ENCODE measurements at regions not wholly inside any gene's neighbourhood (a gene's known extent, or its start where the extent isn't known, plus 50 kb on each side); places are given as distances from the start of the nearest gene placed in this dataset.

- H3K4me3 ChIP-seq (replicated peaks; ENCODE audit: low read depth, low read length) = no peak overlapping the region
Observed at GRCh38 chr5:102040326-102040725, 255.8 kb downstream of the SLCO4C1 start.

DNA sequence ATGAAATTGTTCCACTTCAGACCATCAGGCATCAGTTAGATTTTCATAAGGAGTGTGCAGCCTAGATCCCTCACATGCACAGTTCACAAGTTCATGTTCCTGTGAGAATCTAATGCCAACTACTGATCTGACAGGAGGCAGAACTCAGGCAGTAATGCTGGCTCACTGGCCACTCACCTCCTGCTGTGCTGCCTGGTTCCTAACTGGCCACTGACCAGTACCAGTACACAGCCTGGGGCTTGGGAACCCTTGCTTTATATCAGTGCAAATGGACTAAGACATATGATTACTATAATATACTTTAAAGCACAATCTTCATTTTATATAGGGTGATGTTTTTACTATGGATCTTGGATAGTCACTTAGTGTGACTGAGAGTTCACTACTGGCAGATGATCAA, 259.2 kb downstream of the SLCO4C1 start:
- Histone ChIP-seq H3K36me3 (ENCODE audit: control insufficient read depth, insufficient read depth, low read length) (no peaks in the 10 kb centered on the region), H3K27me3 (replicated peaks; ENCODE audit: control insufficient read depth, insufficient read depth, low read length) (no peaks in the 10 kb centered on the region), H3K4me3 (replicated peaks; ENCODE audit: low read depth, low read length) (no peak overlapping the region)
- TF ChIP-seq, protein P1, sequence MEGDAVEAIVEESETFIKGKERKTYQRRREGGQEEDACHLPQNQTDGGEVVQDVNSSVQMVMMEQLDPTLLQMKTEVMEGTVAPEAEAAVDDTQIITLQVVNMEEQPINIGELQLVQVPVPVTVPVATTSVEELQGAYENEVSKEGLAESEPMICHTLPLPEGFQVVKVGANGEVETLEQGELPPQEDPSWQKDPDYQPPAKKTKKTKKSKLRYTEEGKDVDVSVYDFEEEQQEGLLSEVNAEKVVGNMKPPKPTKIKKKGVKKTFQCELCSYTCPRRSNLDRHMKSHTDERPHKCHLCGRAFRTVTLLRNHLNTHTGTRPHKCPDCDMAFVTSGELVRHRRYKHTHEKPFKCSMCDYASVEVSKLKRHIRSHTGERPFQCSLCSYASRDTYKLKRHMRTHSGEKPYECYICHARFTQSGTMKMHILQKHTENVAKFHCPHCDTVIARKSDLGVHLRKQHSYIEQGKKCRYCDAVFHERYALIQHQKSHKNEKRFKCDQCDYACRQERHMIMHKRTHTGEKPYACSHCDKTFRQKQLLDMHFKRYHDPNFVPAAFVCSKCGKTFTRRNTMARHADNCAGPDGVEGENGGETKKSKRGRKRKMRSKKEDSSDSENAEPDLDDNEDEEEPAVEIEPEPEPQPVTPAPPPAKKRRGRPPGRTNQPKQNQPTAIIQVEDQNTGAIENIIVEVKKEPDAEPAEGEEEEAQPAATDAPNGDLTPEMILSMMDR (IDR thresholded peaks at IDR 0.05; ENCODE audit: insufficient read depth, low read length, poor library complexity, severe bottlenecking) = no peak
- no peak for DNase-seq (ENCODE audit: extremely low read depth, insufficient read length)

More at GRCh38 chr5:102040326-102040725, 255.8 kb downstream of the SLCO4C1 start:
- no peak for DNase-seq (ENCODE audit: extremely low read depth, insufficient read length)
- Histone ChIP-seq H3K27me3 (replicated peaks; ENCODE audit: control insufficient read depth, insufficient read depth, low read length) (no peaks in the 10 kb centered on the region), H3K36me3 (ENCODE audit: control insufficient read depth, insufficient read depth, low read length) (no peaks in the 10 kb centered on the region)
- TF ChIP-seq, protein P1 (IDR thresholded peaks at IDR 0.05; ENCODE audit: insufficient read depth, low read length, poor library complexity, severe bottlenecking) = no peak

GRCh38 chr5:102031711-102032110, 264.4 kb downstream of the SLCO4C1 start:
- no peaks in the 10 kb centered on the region for H3K27me3 ChIP-seq (replicated peaks; ENCODE audit: control insufficient read depth, insufficient read depth, low read length)
- no peaks in the 10 kb centered on the region for H3K36me3 ChIP-seq (ENCODE audit: control insufficient read depth, insufficient read depth, low read length)
- TF ChIP-seq, protein P1 (IDR thresholded peaks at IDR 0.05; ENCODE audit: insufficient read depth, low read length, poor library complexity, severe bottlenecking) = no peak
- H3K4me3 ChIP-seq (replicated peaks; ENCODE audit: low read depth, low read length) = no peak overlapping the region
- DNase-seq (ENCODE audit: extremely low read depth, insufficient read length) = no peak

DNA sequence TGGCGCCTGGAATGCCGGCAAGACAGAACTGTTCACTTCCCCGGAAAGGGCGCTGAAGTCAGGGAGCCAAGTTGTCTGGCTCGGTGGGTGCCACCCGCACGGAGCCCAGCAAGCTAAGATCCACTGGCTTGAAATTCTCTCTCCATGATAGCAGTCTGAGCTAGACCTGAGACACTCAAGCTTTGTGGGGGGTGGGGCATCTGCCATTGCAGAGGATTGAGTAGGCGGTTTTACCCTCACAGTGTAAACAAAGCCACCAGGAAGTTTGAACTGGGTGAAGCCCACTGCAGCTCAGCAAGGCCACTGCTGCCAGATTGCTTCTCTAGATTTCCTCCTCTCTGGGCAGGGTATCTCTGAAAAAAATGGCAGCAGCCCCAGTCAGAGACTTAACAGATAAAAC, 277.4 kb downstream of the SLCO4C1 start:
- Histone ChIP-seq H3K27me3 (replicated peaks; ENCODE audit: control insufficient read depth, insufficient read depth, low read length) (no peaks in the 10 kb centered on the region), H3K36me3 (ENCODE audit: control insufficient read depth, insufficient read depth, low read length) (no peaks in the 10 kb centered on the region), H3K4me3 (replicated peaks; ENCODE audit: low read depth, low read length) (no peak overlapping the region)
- DNase-seq (ENCODE audit: extremely low read depth, insufficient read length) = no peak
- TF ChIP-seq, protein P1 (IDR thresholded peaks at IDR 0.05; ENCODE audit: insufficient read depth, low read length, poor library complexity, severe bottlenecking) = no peak

DNA sequence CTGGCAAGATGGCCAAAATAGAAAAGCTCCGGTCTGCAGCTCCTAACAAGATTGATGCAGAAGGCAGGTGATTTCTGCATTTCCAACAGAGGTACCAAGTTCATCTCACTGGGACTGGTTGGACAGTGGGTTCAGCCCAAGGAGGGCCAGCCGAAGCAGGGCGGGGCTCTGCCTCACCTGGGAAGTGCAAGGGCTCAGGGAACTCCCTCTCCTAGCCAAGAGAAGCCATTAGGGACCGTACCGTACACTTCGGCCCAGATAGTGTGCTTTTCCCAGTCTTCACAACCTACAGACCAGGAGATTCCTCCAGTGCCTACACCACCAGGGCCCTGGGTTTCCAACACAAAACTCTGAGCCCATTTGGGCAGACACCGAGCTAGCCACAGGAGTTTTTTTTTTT, 277.8 kb downstream of the SLCO4C1 start:
- H3K27me3 ChIP-seq (replicated peaks; ENCODE audit: control insufficient read depth, insufficient read depth, low read length) = no peaks in the 10 kb centered on the region
- no peak overlapping the region for H3K4me3 ChIP-seq (replicated peaks; ENCODE audit: low read depth, low read length)
- H3K36me3 ChIP-seq (ENCODE audit: control insufficient read depth, insufficient read depth, low read length) = no peaks in the 10 kb centered on the region
- no peak for DNase-seq (ENCODE audit: extremely low read depth, insufficient read length)
- TF ChIP-seq, protein P1 (IDR thresholded peaks at IDR 0.05; ENCODE audit: insufficient read depth, low read length, poor library complexity, severe bottlenecking) = no peak

- H3K36me3 ChIP-seq (ENCODE audit: control insufficient read depth, insufficient read depth, low read length) = no peaks in the 10 kb centered on the region
- TF ChIP-seq, protein P1 (IDR thresholded peaks at IDR 0.05; ENCODE audit: insufficient read depth, low read length, poor library complexity, severe bottlenecking) = no peak
- no peaks in the 10 kb centered on the region for H3K27me3 ChIP-seq (replicated peaks; ENCODE audit: control insufficient read depth, insufficient read depth, low read length)
- H3K4me3 ChIP-seq (replicated peaks; ENCODE audit: low read depth, low read length) = no peak overlapping the region
- DNase-seq (ENCODE audit: extremely low read depth, insufficient read length) = no peak
Observed at GRCh38 chr5:102014371-102014770, 281.7 kb downstream of the SLCO4C1 start.

All from GM06990 (cell line).